Peyer's patch (tissue), 4 donors: ENCODE measurements at regions not wholly inside any gene's neighbourhood (a gene's known extent, or its start where the extent isn't known, plus 50 kb on each side); places are given as distances from the start of the nearest gene placed in this dataset.

Source experiments
- POLR2A ChIP-seq, 2 donors: fragments of 450-650 bp; IDR thresholded peaks; one replicate each; pipeline ENCODE4 v1.5.1; 2017; ENCODE audit warnings: antibody characterized with exemption in 2 of 2, mild to moderate bottlenecking in 2 of 2, moderate library complexity in 2 of 2
- TF ChIP-seq, protein P1 (sequence below), 6 experiments: fragments of 450-650 bp in 4 of 6; fragments of 200-600 bp in 2 of 6; sonication (generic) in 1 of 6; IDR thresholded peaks; one replicate each; pipeline ENCODE4 v1.5.1; 2017 to 2019; ENCODE audit warnings: antibody characterized with exemption in 6 of 6, mild to moderate bottlenecking in 3 of 6, moderate library complexity in 1 of 6

DNA sequence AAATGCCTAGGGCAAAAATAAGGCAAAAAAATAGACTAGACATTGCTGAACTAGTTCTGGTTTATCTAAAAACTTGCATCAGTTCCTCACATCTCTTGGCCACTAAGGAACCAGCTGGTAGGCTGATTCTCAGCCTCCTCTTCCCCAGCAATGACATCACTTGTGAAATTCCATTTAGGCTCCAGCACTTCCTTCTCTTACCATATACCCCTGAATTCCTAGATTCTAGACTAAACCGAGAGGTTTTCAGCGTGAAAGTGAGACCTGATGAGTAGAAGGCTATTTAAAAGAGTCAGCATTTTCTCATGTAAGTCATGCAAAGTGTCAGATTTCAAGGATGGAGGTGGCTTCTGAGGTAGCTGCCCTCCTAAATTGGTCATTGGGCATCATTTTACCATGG lies 247.1 kb upstream of the CDIN1 start:
- TF ChIP-seq, protein P1, sequence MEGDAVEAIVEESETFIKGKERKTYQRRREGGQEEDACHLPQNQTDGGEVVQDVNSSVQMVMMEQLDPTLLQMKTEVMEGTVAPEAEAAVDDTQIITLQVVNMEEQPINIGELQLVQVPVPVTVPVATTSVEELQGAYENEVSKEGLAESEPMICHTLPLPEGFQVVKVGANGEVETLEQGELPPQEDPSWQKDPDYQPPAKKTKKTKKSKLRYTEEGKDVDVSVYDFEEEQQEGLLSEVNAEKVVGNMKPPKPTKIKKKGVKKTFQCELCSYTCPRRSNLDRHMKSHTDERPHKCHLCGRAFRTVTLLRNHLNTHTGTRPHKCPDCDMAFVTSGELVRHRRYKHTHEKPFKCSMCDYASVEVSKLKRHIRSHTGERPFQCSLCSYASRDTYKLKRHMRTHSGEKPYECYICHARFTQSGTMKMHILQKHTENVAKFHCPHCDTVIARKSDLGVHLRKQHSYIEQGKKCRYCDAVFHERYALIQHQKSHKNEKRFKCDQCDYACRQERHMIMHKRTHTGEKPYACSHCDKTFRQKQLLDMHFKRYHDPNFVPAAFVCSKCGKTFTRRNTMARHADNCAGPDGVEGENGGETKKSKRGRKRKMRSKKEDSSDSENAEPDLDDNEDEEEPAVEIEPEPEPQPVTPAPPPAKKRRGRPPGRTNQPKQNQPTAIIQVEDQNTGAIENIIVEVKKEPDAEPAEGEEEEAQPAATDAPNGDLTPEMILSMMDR (IDR thresholded peaks at IDR 0.05): no peak
- no peak for TF ChIP-seq POLR2A (IDR thresholded peaks at IDR 0.05)
